ENCODE measurements at regions not wholly inside any gene's neighbourhood (a gene's known extent, or its start where the extent isn't known, plus 50 kb on each side); places are given as distances from the start of the nearest gene placed in this dataset.

GRCh38 chr14:82410064-82410463, 876.4 kb upstream of the SEL1L start (continued):
- TF ChIP-seq ZBTB49 (tag by site-specific recombination; IDR thresholded peaks at IDR 0.05; ENCODE audit: low read depth): no peak
- TF ChIP-seq ZSCAN23 (tag by site-specific recombination; IDR thresholded peaks at IDR 0.05): no peak

- Histone ChIP-seq H3K4me1 (ENCODE audit: control insufficient read depth, insufficient read depth, low read length) (no peaks in the 10 kb centered on the region), H3K9me3 (ENCODE audit: control insufficient read depth, insufficient read depth, low read depth, low read length) (no peaks in the 10 kb centered on the region), H3K27ac (ENCODE audit: extremely low read depth, low read depth, low read length) (no peak overlapping the region), H3K4me3 (ENCODE audit: low read depth, low read length) (no peak overlapping the region), H3K36me3 (ENCODE audit: control insufficient read depth in 2 of 2, insufficient read depth in 1 of 2, low read length in 2 of 2) (no peaks in the 10 kb centered on the region)
- ChIA-PET CTCF (no interaction called here), POLR2A (no interaction called here)
- no peak for TF ChIP-seq ZNF404 (tag by site-specific recombination; IDR thresholded peaks at IDR 0.05)
- no peak for TF ChIP-seq ZNF596 (tag by site-specific recombination; IDR thresholded peaks at IDR 0.05)
- no peak for TF ChIP-seq ZNF121 (tag by site-specific recombination; IDR thresholded peaks at IDR 0.05)
- TF ChIP-seq FEZF1 (tag by site-specific recombination; IDR thresholded peaks at IDR 0.05): no peak
- no peak for TF ChIP-seq ZNF707 (tag by site-specific recombination; IDR thresholded peaks at IDR 0.05)
- no peak for TF ChIP-seq YY2 (tag by site-specific recombination; IDR thresholded peaks at IDR 0.05)
- no peak for TF ChIP-seq KLF1 (tag by site-specific recombination; IDR thresholded peaks at IDR 0.05)
- no peak for TF ChIP-seq GLIS1 (tag by site-specific recombination; IDR thresholded peaks at IDR 0.05)
- no peak for TF ChIP-seq ZNF23 (tag by site-specific recombination; IDR thresholded peaks at IDR 0.05; ENCODE audit: borderline replicate concordance)
- TF ChIP-seq ZNF16 (tag by site-specific recombination; IDR thresholded peaks at IDR 0.05; ENCODE audit: low read depth): no peak
- TF ChIP-seq OSR2 (tag by site-specific recombination; IDR thresholded peaks at IDR 0.05): no peak
- TF ChIP-seq ZNF48 (tag by site-specific recombination; IDR thresholded peaks at IDR 0.05): no peak
- TF ChIP-seq HOXA7 (CRISPR knock-in tag; IDR thresholded peaks at IDR 0.05; ENCODE audit: borderline replicate concordance): no peak
- no peak for TF ChIP-seq ZNF157 (tag by site-specific recombination; IDR thresholded peaks at IDR 0.05)
- TF ChIP-seq ZNF514 (tag by site-specific recombination; IDR thresholded peaks at IDR 0.05): no peak
- TF ChIP-seq ZFP37 (tag by site-specific recombination; IDR thresholded peaks at IDR 0.05): no peak
Observed at GRCh38 chr14:82411298-82411697, 877.6 kb upstream of the SEL1L start.

- no peaks in the 10 kb centered on the region for H3K4me1 ChIP-seq (ENCODE audit: control insufficient read depth, insufficient read depth, low read length)
- CTCF ChIA-PET: no interaction called here
- H3K36me3 ChIP-seq (ENCODE audit: control insufficient read depth in 2 of 2, insufficient read depth in 1 of 2, low read length in 2 of 2): no peaks in the 10 kb centered on the region
- no peak for TF ChIP-seq ZNF530 (tag by site-specific recombination; IDR thresholded peaks at IDR 0.05; ENCODE audit: low read depth)
- TF ChIP-seq ZNF175 (tag by site-specific recombination; IDR thresholded peaks at IDR 0.05): no peak
- TF ChIP-seq ZFHX2 (tag by site-specific recombination; conservative IDR thresholded peaks at IDR 0.05): no peak
- TF ChIP-seq PRDM4 (tag by site-specific recombination; IDR thresholded peaks at IDR 0.05): no peak
- TF ChIP-seq ZNF747 (tag by site-specific recombination; IDR thresholded peaks at IDR 0.05): no peak
- no peak for TF ChIP-seq ZNF23 (tag by site-specific recombination; IDR thresholded peaks at IDR 0.05; ENCODE audit: borderline replicate concordance)
- TF ChIP-seq SCRT1 (tag by site-specific recombination; IDR thresholded peaks at IDR 0.05; ENCODE audit: borderline replicate concordance): no peak
- no peak for TF ChIP-seq SP7 (tag by site-specific recombination; IDR thresholded peaks at IDR 0.05)
- no peak overlapping the region for H3K4me3 ChIP-seq (ENCODE audit: low read depth, low read length)
- POLR2A ChIA-PET: no interaction called here
- no peaks in the 10 kb centered on the region for H3K9me3 ChIP-seq (ENCODE audit: control insufficient read depth, insufficient read depth, low read depth, low read length)
- H3K27ac ChIP-seq (ENCODE audit: extremely low read depth, low read depth, low read length): no peak overlapping the region
Observed at GRCh38 chr14:82412545-82412944, 878.9 kb upstream of the SEL1L start.
